CD4-positive, alpha-beta T cell treated with Interleukin-15 for 1 hour (primary cell): ENCODE measurements at regions not wholly inside any gene's neighbourhood (a gene's known extent, or its start where the extent isn't known, plus 50 kb on each side); places are given as distances from the start of the nearest gene placed in this dataset.

Experiments
- DNase-seq: peaks from one replicate; pipeline ENCODE4 v3.0.0-alpha.2; 2020

- no peak for DNase-seq
These were observed 415.9 kb downstream of the ARHGEF28 start for GRCh38 chr5:74041913-74042312.

GRCh38 chr5:74040811-74041491 lies 415.0 kb downstream of the ARHGEF28 start:
- no peak for DNase-seq

DNA sequence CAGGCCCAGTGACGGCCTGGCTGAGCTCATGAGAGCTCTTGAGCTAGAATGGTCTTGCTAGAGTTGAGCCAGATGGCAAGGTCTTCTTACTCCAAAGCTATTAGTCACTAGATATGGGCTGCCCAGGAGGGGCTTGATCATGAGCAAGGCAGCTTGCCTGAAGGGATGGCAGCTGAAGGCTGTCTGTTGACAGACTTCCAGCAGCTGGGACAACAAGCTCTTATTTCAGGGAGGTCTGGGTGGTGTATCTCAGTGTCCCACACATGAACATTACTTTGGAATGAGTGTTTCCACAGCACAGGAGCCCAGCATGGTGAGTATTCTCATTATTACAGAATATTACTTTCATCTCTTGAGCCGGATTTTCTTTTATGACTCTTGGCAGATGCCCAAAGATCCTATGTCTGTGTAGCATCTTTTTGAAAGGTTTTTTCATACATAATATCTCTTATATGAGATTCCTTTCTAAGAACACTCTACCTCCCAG lies 414.1 kb downstream of the ARHGEF28 start:
- no peak for DNase-seq

GRCh38 chr5:74037321-74037720 lies 411.3 kb downstream of the ARHGEF28 start:
- DNase-seq = no peak

DNA sequence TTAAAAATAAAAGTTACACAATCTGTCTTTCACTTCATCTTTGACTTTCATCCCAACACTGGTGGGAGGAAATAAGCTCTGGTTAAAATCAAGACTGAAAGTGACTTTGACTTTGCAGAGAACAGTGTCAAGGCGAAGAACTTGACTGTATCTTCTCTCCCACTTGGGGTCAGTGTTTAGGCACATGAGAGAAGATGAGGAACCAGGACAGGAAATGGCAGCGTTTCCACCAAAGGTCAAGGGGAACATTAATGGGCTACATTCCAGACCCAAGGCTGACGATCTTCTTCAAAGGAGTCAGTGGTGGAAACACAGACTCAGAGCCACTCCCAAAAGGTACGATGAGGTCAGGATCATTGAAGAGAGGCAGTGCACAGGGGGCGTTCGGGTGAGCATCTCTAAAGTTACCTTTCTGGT lies 409.5 kb downstream of the ARHGEF28 start:
- no peak for DNase-seq

DNA sequence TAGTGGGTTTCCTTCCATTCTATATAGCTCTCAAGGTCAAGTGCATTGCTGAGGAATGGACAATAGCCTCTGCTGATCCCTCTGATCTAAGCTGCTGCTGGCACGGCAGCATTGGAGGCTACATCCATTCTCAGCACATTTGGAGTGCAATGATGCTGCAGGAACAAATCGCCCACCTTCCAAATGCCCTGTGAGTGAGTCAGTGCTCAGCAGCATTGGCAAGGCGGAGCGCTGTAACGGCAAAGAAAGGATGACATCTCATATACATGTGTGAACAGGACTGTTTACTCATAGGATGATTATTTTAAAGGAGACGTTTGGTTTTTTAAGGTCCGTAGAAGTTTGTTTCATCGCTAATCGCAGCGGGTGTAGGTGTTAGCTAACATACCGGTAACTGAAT lies 408.7 kb downstream of the ARHGEF28 start:
- DNase-seq = no peak

DNA sequence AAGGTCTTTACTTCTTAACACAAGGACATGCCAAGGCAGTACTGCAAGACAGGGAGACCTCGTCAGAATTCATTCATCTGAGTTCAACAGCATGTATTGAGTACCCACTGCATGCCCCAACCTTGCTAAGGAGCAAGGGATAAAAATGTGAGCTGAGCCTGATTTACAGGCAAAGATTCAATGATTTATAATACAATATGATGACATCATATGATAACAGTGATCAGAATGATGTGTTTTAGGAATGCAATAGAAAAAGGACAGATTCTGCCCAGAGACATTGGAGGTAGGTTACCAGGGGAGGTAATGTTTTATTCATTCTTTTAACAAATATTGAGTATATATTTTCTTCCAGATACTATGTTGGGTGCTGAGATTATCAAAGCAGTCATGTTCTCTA lies 406.6 kb downstream of the ARHGEF28 start:
- no peak for DNase-seq

DNA sequence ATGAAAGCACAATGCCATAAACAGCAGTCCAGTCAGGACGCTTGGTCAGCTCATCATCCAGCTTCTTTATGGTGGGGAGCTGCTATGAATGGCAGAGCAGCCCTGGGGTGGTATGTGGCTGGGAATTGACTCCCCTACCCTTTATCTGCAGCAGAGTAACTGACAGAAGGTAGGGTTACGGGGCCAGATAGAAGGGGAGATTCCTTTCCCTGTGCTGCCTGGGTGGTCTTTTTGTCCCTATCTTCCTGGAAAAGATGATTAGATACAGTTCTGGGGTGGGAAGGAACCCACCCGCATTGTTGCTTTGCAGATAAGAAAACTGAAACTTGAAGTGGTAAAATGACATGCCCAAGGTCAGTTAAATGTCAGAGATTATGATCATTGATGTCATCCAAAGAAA lies 405.5 kb downstream of the ARHGEF28 start:
- DNase-seq = no peak

- no peak for DNase-seq
These were observed 404.8 kb downstream of the ARHGEF28 start for GRCh38 chr5:74030821-74031220.

DNA sequence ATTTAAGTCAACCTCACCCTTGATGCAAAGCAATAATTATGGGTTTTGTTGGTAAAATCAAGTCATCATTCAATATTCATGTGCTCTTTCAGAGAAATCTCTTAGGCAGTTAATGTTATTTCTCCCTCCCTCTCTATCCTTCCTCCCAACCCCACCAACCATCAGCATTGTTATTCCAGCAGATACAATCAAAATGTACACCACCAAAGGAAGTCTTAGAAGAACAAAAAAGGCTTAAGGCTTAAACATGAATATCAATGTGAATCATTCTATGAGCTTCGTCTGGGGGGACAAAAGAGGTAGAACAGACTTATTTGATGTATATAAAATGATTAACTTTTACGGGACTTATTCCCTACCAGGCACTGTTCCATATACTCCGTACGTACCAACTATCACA lies 404.4 kb downstream of the ARHGEF28 start:
- no peak for DNase-seq

DNA sequence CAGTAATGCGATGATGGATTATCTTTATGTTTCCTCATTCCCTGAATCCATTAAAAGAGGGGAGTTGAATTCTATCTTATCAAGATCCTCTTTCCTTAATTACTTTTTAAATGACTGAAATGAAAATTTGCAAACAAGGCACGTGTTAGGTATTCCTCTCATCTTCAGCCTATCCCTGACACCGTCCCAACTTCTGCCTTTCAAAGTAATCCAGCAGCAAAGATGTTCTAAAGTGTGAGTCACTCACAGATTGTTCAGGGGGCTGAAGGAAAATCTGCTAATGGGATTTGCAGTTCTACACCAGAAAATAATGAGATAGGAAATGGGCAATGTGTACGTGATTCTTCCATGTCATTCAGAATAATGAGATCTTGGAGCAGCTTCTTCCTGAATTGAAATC lies 403.0 kb downstream of the ARHGEF28 start:
- no peak for DNase-seq

- DNase-seq = no peak
These were observed 402.4 kb downstream of the ARHGEF28 start for GRCh38 chr5:74028406-74028805.

DNA sequence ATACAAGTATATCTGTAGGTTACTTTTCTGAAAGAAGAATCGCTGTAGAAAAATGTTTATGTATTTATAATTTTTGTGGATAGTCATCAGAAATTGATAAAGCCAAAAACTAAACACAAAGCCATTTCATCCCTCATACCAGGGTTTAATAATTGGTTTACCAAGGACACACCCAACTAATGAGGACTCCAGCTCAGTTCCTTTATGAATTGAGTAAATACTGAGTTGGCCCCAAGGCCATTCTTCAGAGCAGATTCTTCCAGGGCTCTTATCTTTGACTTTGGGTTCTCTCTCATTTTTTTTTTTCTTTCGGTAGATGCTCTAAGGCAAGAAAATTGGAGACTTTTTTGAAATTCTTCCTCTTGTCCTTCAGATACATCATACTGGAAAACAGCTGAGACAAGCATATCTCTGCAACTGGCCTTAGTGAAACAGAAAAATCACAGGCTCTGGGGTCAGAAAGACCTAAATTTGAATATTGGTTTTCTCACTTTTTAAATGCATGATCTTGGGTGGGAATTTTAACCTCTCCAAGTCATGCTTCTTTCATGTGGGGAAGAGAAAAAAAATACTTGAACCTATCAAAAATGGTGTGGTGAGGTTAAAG lies 401.8 kb downstream of the ARHGEF28 start:
- DNase-seq = no peak

DNA sequence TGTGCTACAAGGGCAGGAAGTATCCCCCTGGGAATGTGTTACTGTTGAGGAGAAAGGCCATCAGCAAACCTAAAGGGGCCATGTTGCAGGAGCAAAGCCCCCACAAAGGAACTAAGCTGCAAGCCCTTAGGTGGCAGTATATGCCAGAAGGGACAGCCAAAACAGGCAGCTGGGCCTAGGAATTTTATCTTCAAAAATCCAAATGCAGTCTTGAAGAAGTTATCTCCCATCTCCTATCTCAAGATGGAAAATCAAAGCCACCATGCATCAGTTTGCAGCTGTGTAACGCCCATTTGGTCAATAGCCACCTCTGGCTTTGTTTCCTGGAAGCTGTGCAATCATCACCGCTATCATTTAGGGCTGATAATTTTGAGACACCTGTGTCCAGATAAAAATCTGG lies 400.3 kb downstream of the ARHGEF28 start:
- DNase-seq = no peak

DNA sequence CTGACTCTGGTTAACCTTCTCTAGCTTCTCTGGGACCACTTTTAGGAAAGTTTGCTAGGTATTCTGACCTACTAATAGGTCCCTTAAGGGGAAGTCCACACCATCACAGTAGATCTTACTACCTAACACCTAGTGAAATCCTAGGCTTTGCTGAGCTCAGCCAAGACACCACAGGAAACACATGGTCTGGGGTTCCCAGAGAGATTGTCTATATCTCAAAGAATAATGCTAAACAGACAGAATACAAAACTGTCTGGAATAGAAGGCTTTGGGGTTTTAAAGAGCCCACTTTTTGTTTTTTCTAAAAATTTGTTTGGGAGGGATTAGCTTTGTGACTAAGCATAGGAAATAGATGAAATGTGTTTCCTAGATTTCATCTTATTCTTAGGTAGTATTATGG lies 395.1 kb downstream of the ARHGEF28 start:
- no peak for DNase-seq

GRCh38 chr5:74020503-74020902 lies 394.5 kb downstream of the ARHGEF28 start:
- no peak for DNase-seq

- no peak for DNase-seq
These were observed 393.9 kb downstream of the ARHGEF28 start for GRCh38 chr5:74019923-74020322.

GRCh38 chr5:74017786-74018211 lies 391.8 kb downstream of the ARHGEF28 start:
- DNase-seq = no peak

GRCh38 chr5:74017112-74017511 lies 391.1 kb downstream of the ARHGEF28 start:
- no peak for DNase-seq

- no peak for DNase-seq
These were observed 390.4 kb downstream of the ARHGEF28 start for GRCh38 chr5:74016373-74016772.

GRCh38 chr5:74015716-74016115 lies 389.7 kb downstream of the ARHGEF28 start:
- DNase-seq = no peak

DNA sequence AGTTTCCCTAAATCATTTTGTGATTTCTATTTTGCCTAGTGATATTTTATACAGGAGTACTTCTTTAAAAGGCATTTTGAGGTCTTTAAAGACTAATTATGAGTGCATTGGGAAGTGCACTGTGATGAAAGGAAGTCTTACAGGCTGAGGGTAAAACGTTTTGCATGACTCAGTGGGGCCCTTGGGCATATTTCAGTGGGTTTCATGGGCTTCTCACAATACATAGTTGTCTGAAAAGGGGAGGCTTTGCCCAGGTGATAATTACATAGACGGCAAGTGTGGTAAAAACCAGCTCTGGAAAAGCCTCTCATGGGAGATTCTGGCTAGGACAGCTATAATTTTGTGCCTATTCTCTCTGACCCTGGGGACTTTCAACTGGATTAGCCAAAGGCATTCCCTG lies 387.2 kb downstream of the ARHGEF28 start:
- DNase-seq = no peak

- no peak for DNase-seq
These were observed 383.5 kb downstream of the ARHGEF28 start for GRCh38 chr5:74009502-74009901.

- no peak for DNase-seq
These were observed 381.2 kb downstream of the ARHGEF28 start for GRCh38 chr5:74007193-74007592.

- DNase-seq = no peak
These were observed 373.3 kb downstream of the ARHGEF28 start for GRCh38 chr5:73999297-73999696.
